ENCODE measurements at regions not wholly inside any gene's neighbourhood (a gene's known extent, or its start where the extent isn't known, plus 50 kb on each side); places are given as distances from the start of the nearest gene placed in this dataset.

- 73% methylated on average over 8 of the region's 8 CpGs for WGBS (ENCODE audit: low lambda C conversion rate)
- Histone ChIP-seq H3K9ac (ENCODE audit: insufficient read depth, low read depth, low read length) (no peak overlapping the region), H3K9me3 (ENCODE audit: low read length) (no peaks in the 10 kb centered on the region), H3K27me3 (ENCODE audit: control insufficient read depth in 1 of 2, insufficient read depth in 2 of 2, low read length in 2 of 2) (no peaks in the 10 kb centered on the region), H3K4me2 (ENCODE audit: low read depth, low read length) (no peak overlapping the region), H3K79me2 (ENCODE audit: insufficient read depth, low read length) (no peaks in the 10 kb centered on the region), H3K4me3 (replicated peaks in 1 of 3; ENCODE audit: insufficient read depth in 1 of 3, low read depth in 2 of 3, low read length in 3 of 3) (no peak overlapping the region), H3K4me1 (ENCODE audit: insufficient read depth, low read length) (no peaks in the 10 kb centered on the region), H4K20me1 (ENCODE audit: insufficient read depth, low read length) (no peaks in the 10 kb centered on the region), H3K36me3 (replicated peaks in 1 of 2; ENCODE audit: control insufficient read depth in 1 of 2, insufficient read depth in 2 of 2, low read length in 2 of 2) (no peaks in the 10 kb centered on the region), H2AFZ (ENCODE audit: low read length) (no peak overlapping the region), H3K27ac (ENCODE audit: extremely low read length, insufficient read depth, low read length) (no peak overlapping the region)
- TF ChIP-seq ZNF354B (CRISPR knock-in tag; IDR thresholded peaks at IDR 0.05): no peak
- no peak for TF ChIP-seq ZNF44 (CRISPR knock-in tag; IDR thresholded peaks at IDR 0.05)
- DNase-seq (ENCODE audit: low spot score) (no peak), FAIRE-seq (no peak), ATAC-seq (no peak)
- BruUV-seq (replicated peaks): no TSS peak
- in situ Hi-C loops (cut with HindIII; ENCODE audit: extremely low pct_ligation_motif_present, low pct_unique_long_range_greater_than_20kb): no loop called here
- POLR2A ChIA-PET: interaction anchor here (0.6 kb wide), 1 partner anchor 48 kb away, joined by 3 read pairs; no protein-coding TSS in a partner anchor
- intact Hi-C loops (cut with micrococcal nuclease; ENCODE audit: unreplicated experiment): no loop called here
- CTCF ChIA-PET (ENCODE audit: low intra/inter-chr PET ratio, low total read pairs): no interaction called here
Measured at GRCh38 chr5:142540922-142541422, 144.9 kb downstream of the FGF1 start.

DNA sequence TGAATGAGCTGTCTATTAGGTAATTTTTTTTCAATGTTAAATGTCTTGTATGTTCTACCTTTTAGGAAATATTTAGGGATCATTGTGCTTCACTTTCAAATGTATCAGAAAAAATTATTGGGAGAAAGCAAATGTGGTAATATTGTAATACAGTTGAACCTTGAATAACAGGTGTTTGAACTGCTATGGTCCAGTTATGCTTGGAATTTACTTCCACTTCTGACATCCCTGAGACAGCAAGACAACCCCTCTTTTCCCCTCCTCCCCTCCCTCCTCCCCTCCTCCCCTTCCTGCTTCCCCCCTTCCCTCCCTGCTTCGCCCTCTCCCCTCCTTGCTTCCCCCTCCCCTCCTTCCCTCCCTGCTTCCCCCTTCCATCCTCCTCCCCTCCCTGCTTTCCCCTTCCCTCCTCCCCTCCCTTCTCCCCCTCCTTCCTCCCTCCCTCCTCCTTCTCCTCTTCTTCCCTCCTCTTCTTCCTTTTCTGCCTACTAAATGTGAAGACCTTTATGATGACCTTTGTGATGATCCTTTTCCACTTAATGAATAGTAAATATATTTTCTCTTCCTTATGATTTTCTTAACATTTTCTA lies 146.6 kb downstream of the FGF1 start:
- no peak for ATAC-seq

More for the DNA sequence above, 146.6 kb downstream of the FGF1 start:
- intact Hi-C loops (cut with micrococcal nuclease; ENCODE audit: unreplicated experiment): no loop called here
- FAIRE-seq (no peak), DNase-seq (ENCODE audit: low spot score) (no peak)
- H4K20me1 ChIP-seq (ENCODE audit: insufficient read depth, low read length): no peaks in the 10 kb centered on the region
- no peaks in the 10 kb centered on the region for H3K27me3 ChIP-seq (ENCODE audit: control insufficient read depth in 1 of 2, insufficient read depth in 2 of 2, low read length in 2 of 2)
- WGBS (ENCODE audit: low lambda C conversion rate): no CpG with 5 or more reads among the region's 1 CpG
- no peaks in the 10 kb centered on the region for H3K36me3 ChIP-seq (replicated peaks in 1 of 2; ENCODE audit: control insufficient read depth in 1 of 2, insufficient read depth in 2 of 2, low read length in 2 of 2)
- BruUV-seq (replicated peaks): no TSS peak
- POLR2A ChIA-PET: no interaction called here
- H3K4me2 ChIP-seq (ENCODE audit: low read depth, low read length): no peak overlapping the region
- peaks cover 5% of the 10 kb centered on the region; the same call in 1 of the 2 replicates for H3K9me3 ChIP-seq (ENCODE audit: low read length)
- H2AFZ ChIP-seq (ENCODE audit: low read length): no peak overlapping the region
- no peaks in the 10 kb centered on the region for H3K4me1 ChIP-seq (ENCODE audit: insufficient read depth, low read length)
- CTCF ChIA-PET (ENCODE audit: low intra/inter-chr PET ratio, low total read pairs): no interaction called here
- no peak overlapping the region for H3K27ac ChIP-seq (ENCODE audit: extremely low read length, insufficient read depth, low read length)
- H3K9ac ChIP-seq (ENCODE audit: insufficient read depth, low read depth, low read length): no peak overlapping the region
- H3K4me3 ChIP-seq (replicated peaks in 1 of 3; ENCODE audit: insufficient read depth in 1 of 3, low read depth in 2 of 3, low read length in 3 of 3): no peak overlapping the region
- H3K79me2 ChIP-seq (ENCODE audit: insufficient read depth, low read length): no peaks in the 10 kb centered on the region
- TF ChIP-seq ELF1 (CRISPR knock-in tag; IDR thresholded peaks at IDR 0.05) (no peak), CEBPB (IDR thresholded peaks at IDR 0.05; ENCODE audit: borderline replicate concordance, low read depth, low read length) (no peak), PCBP1 (IDR thresholded peaks at IDR 0.05; ENCODE audit: borderline replicate concordance, low read depth, low read length) (0 out of 2 replicates have a peak, but pooled peaks have one; percentile 49), HOXA3 (CRISPR knock-in tag; IDR thresholded peaks at IDR 0.05) (no peak), SIN3B (IDR thresholded peaks at IDR 0.05; ENCODE audit: low read length) (no peak), HHEX (CRISPR knock-in tag; IDR thresholded peaks at IDR 0.05) (no peak), HNRNPK (IDR thresholded peaks at IDR 0.05; ENCODE audit: low read depth, low read length, poor library complexity, severe bottlenecking) (peak; percentile 97)
- in situ Hi-C loops (cut with HindIII; ENCODE audit: extremely low pct_ligation_motif_present, low pct_unique_long_range_greater_than_20kb): no loop called here
